Esophagus squamous epithelium (tissue), 5 donors: ENCODE measurements at regions not wholly inside any gene's neighbourhood (a gene's known extent, or its start where the extent isn't known, plus 50 kb on each side); places are given as distances from the start of the nearest gene placed in this dataset.
"Not testable (repeated sequence)": the region's sequence is repeated elsewhere in the genome, so short reads cannot be mapped to it uniquely, and the experiment has no call there.

Experiments
- DNase-seq: peaks from one replicate; lab custom pipeline; 2025; lab: John Stamatoyannopoulos, UW
- H3K27ac ChIP-seq, 4 donors: fragments of 200-600 bp; sonication (generic); one replicate each; pipeline ENCODE4 v1.5.1; 2016 to 2019; ENCODE audit warnings: mild to moderate bottlenecking in 1 of 4
- H3K27me3 ChIP-seq, 4 donors: fragments of 200-600 bp; sonication (generic); 1 replicate in 3 of 4; 2 replicates in 1 of 4; pipeline versions ENCODE4 v1.5.1 to v1.6.0; 2017 to 2021; ENCODE audit warnings: antibody characterized with exemption in 1 of 4
- H3K36me3 ChIP-seq, 3 donors: fragments of 200-600 bp; sonication (generic); one replicate each; pipeline ENCODE4 v1.5.1; 2016 to 2019
- H3K4me1 ChIP-seq, 3 donors: fragments of 200-600 bp; sonication (generic); one replicate each; pipeline ENCODE4 v1.5.1; 2017 to 2019
- H3K4me3 ChIP-seq, 4 donors: fragments of 200-600 bp; sonication (generic); 1 replicate in 3 of 4; 2 replicates in 1 of 4; pipeline ENCODE4 v1.5.1; 2016 to 2019; ENCODE audit warnings: mild to moderate bottlenecking in 2 of 4, moderate library complexity in 1 of 4
- H3K9me3 ChIP-seq, 3 donors: fragments of 200-600 bp; sonication (generic); one replicate each; pipeline ENCODE4 v1.5.1; 2016 to 2019
- WGBS, 2 donors: methylation state at CpG; one replicate each; pipeline ENCODE4 v1.1.5; 2018; 5-methylcytosine and 5-hydroxymethylcytosine counted together
- intact Hi-C: fragments of 100-400 bp; cut with DNase I; formaldehyde crosslinking; loops from one replicate; pipeline ENCODE4 v1.15.0; 2022
- donor health status: DM: yes; HTN: yes; CAD: no.

- H3K4me1 ChIP-seq, intact Hi-C loops, H3K36me3 ChIP-seq: not testable (repeated sequence)
Observed at GRCh38 chr2:87549561-87550202, 198.2 kb upstream of the PLGLB2 start.

GRCh38 chr2:87554678-87555077 lies 193.2 kb upstream of the PLGLB2 start:
- no CpG with 5 or more reads among the region's 4 CpGs for WGBS, 2 donors
- H3K9me3 ChIP-seq, H3K27ac ChIP-seq, H3K4me1 ChIP-seq, H3K27me3 ChIP-seq, intact Hi-C loops, DNase-seq, H3K36me3 ChIP-seq, H3K4me3 ChIP-seq: not testable (repeated sequence)

More at GRCh38 chr2:87549561-87550202, 198.2 kb upstream of the PLGLB2 start:
- H3K27me3 ChIP-seq, H3K27ac ChIP-seq, H3K4me3 ChIP-seq, H3K9me3 ChIP-seq, DNase-seq: not testable (repeated sequence)

- H3K4me1 ChIP-seq, H3K27ac ChIP-seq, H3K4me3 ChIP-seq, H3K36me3 ChIP-seq, DNase-seq, intact Hi-C loops, H3K9me3 ChIP-seq, H3K27me3 ChIP-seq: not testable (repeated sequence)
- no CpG with 5 or more reads among the region's 4 CpGs for WGBS, 2 donors
Observed at GRCh38 chr2:87555082-87555481, 192.8 kb upstream of the PLGLB2 start.

GRCh38 chr2:87559001-87559400 lies 188.9 kb upstream of the PLGLB2 start:
- intact Hi-C loops, H3K9me3 ChIP-seq, H3K36me3 ChIP-seq, H3K4me3 ChIP-seq, H3K27ac ChIP-seq, H3K4me1 ChIP-seq, DNase-seq, H3K27me3 ChIP-seq: not testable (repeated sequence)
- WGBS, 2 donors = no CpG with 5 or more reads among the region's 5 CpGs

- H3K9me3 ChIP-seq, H3K36me3 ChIP-seq, H3K27me3 ChIP-seq, H3K4me3 ChIP-seq, DNase-seq, H3K4me1 ChIP-seq, intact Hi-C loops, H3K27ac ChIP-seq: not testable (repeated sequence)
- 89 to 100% methylated on average over 1 to 2 of the region's 2 CpGs for WGBS, 2 donors
Observed at GRCh38 chr2:87559735-87560134, 188.2 kb upstream of the PLGLB2 start.

GRCh38 chr2:87565116-87565515 lies 182.8 kb upstream of the PLGLB2 start:
- WGBS, 2 donors = 89 to 100% methylated on average over 1 of the region's 3 CpGs
- H3K9me3 ChIP-seq, H3K27me3 ChIP-seq, intact Hi-C loops, DNase-seq, H3K4me3 ChIP-seq, H3K36me3 ChIP-seq, H3K27ac ChIP-seq, H3K4me1 ChIP-seq: not testable (repeated sequence)

GRCh38 chr2:87566531-87566930 lies 181.4 kb upstream of the PLGLB2 start:
- DNase-seq, H3K36me3 ChIP-seq, intact Hi-C loops, H3K9me3 ChIP-seq, H3K27me3 ChIP-seq, H3K27ac ChIP-seq, H3K4me3 ChIP-seq, H3K4me1 ChIP-seq: not testable (repeated sequence)
- WGBS, 2 donors = 81 to 87% methylated on average over 3 of the region's 3 CpGs

- H3K9me3 ChIP-seq, H3K27me3 ChIP-seq, H3K4me3 ChIP-seq, H3K4me1 ChIP-seq, DNase-seq, H3K36me3 ChIP-seq, intact Hi-C loops, H3K27ac ChIP-seq: not testable (repeated sequence)
- WGBS, 2 donors = 89 to 95% methylated on average over 3 of the region's 11 CpGs
Observed at GRCh38 chr2:87567093-87567492, 180.8 kb upstream of the PLGLB2 start.

GRCh38 chr2:87567912-87568311 lies 180.0 kb upstream of the PLGLB2 start:
- H3K4me1 ChIP-seq, DNase-seq, H3K36me3 ChIP-seq, H3K4me3 ChIP-seq, H3K27me3 ChIP-seq, H3K9me3 ChIP-seq, intact Hi-C loops, H3K27ac ChIP-seq: not testable (repeated sequence)
- WGBS, 2 donors = 83 to 86% methylated on average over 2 of the region's 3 CpGs

GRCh38 chr2:87568554-87569278 lies 179.2 kb upstream of the PLGLB2 start:
- intact Hi-C loops, DNase-seq, H3K4me3 ChIP-seq, H3K4me1 ChIP-seq, H3K9me3 ChIP-seq, H3K27me3 ChIP-seq, H3K27ac ChIP-seq, H3K36me3 ChIP-seq: not testable (repeated sequence)
- WGBS, 2 donors = 76 to 91% methylated on average over 6 to 9 of the region's 10 CpGs

- H3K27me3 ChIP-seq, intact Hi-C loops, H3K9me3 ChIP-seq, H3K27ac ChIP-seq, DNase-seq, H3K36me3 ChIP-seq, H3K4me1 ChIP-seq, H3K4me3 ChIP-seq: not testable (repeated sequence)
- 93% methylated on average over 5 of the region's 11 CpGs; no CpG with 5 or more reads in 1 of the 2 donors for WGBS, 2 donors
Observed at GRCh38 chr2:87569689-87570397, 178.0 kb upstream of the PLGLB2 start.

- H3K4me1 ChIP-seq, intact Hi-C loops, H3K9me3 ChIP-seq, H3K4me3 ChIP-seq, DNase-seq, H3K36me3 ChIP-seq, H3K27me3 ChIP-seq, H3K27ac ChIP-seq: not testable (repeated sequence)
- no CpG with 5 or more reads among the region's 8 CpGs for WGBS, 2 donors
Observed at GRCh38 chr2:87571889-87572465, 175.9 kb upstream of the PLGLB2 start.

GRCh38 chr2:87572906-87573305 lies 175.0 kb upstream of the PLGLB2 start:
- not testable (repeated sequence) for H3K27ac ChIP-seq, H3K9me3 ChIP-seq
- no CpG with 5 or more reads among the region's 12 CpGs for WGBS, 2 donors

More at GRCh38 chr2:87572906-87573305, 175.0 kb upstream of the PLGLB2 start:
- DNase-seq, intact Hi-C loops, H3K4me1 ChIP-seq, H3K36me3 ChIP-seq, H3K4me3 ChIP-seq, H3K27me3 ChIP-seq: not testable (repeated sequence)
